Mucosa of descending colon (tissue), 3 donors: ENCODE measurements at regions not wholly inside any gene's neighbourhood (a gene's known extent, or its start where the extent isn't known, plus 50 kb on each side); places are given as distances from the start of the nearest gene placed in this dataset.

Experiments
- ATAC-seq: fragments of 200-7000 bp; cut with Tn5 transposase; one replicate; pipeline ENCODE4 v1.9.1; 2020; ENCODE audit warnings: mild to moderate bottlenecking, moderate library complexity
- DNase-seq, 3 donors: peaks; one replicate each; pipeline ENCODE4 v3.0.0-alpha.2; 2020
- H3K36me3 ChIP-seq: fragments of 200-600 bp; one replicate; pipeline ENCODE4 v1.8.0; 2021; ENCODE audit warnings: low read depth, mild to moderate bottlenecking
- H3K4me1 ChIP-seq: fragments of 200-600 bp; one replicate; pipeline ENCODE4 v1.8.0; 2021; ENCODE audit warnings: low read depth, mild to moderate bottlenecking
- H3K4me3 ChIP-seq: fragments of 200-600 bp; one replicate; pipeline ENCODE4 v1.8.0; 2021; ENCODE audit warnings: mild to moderate bottlenecking
- H3K9me3 ChIP-seq: fragments of 200-600 bp; one replicate; pipeline ENCODE4 v1.8.0; 2021; ENCODE audit warnings: mild to moderate bottlenecking
- intact Hi-C, 2 donors: fragments of 100-400 bp; cut with DNase I in 1 of 2; cut with micrococcal nuclease in 1 of 2; formaldehyde crosslinking; loops; one replicate each; pipeline versions ENCODE4 v1.11.0 to v1.11.1; 2022; cut with DNase I, micrococcal nuclease
- TF ChIP-seq, protein P1 (sequence below): fragments of 200-600 bp; IDR thresholded peaks from one replicate; pipeline ENCODE4 v1.8.0; 2022; ENCODE audit warnings: antibody characterized with exemption, mild to moderate bottlenecking
- donor health status: DM: no; HTN: no; CAD: no; lungs with moderate emphysema.
- donor health status: DM: no; HTN: no; CAD: no.
- donor health status: DM: no; HTN: yes; CAD: no.

DNA sequence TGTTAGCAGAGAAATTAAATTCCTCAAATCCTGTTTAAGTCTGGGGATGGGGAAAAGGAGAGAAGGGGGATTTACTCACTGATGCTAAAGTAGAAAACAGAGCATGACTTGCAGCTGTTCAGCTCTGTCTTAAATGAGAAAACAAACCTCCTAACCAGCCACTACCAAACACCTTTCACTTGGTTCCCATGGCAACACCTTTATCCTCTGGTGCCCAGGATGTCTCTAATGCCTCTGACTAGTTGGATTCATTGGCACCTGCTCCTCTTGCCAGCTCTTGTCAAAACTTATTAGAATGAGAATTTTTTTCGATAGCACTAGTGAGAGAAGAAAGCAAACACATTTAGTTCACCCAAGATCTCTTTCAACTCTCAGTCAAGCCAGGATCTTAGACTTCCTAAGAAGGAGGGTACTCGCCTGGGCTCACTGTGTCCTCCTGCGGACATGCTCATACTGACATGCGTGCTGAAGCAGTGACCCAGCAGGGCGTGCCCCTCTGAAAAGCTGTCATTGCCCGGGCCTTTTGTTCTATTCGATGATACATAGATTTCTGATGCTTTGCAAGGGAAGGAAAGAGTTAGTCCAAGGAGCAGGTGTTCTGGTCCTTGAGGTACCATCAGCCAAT, 656.0 kb upstream of the CELF4 start:
- intact Hi-C loops = no loop called here
- TF ChIP-seq, protein P1, sequence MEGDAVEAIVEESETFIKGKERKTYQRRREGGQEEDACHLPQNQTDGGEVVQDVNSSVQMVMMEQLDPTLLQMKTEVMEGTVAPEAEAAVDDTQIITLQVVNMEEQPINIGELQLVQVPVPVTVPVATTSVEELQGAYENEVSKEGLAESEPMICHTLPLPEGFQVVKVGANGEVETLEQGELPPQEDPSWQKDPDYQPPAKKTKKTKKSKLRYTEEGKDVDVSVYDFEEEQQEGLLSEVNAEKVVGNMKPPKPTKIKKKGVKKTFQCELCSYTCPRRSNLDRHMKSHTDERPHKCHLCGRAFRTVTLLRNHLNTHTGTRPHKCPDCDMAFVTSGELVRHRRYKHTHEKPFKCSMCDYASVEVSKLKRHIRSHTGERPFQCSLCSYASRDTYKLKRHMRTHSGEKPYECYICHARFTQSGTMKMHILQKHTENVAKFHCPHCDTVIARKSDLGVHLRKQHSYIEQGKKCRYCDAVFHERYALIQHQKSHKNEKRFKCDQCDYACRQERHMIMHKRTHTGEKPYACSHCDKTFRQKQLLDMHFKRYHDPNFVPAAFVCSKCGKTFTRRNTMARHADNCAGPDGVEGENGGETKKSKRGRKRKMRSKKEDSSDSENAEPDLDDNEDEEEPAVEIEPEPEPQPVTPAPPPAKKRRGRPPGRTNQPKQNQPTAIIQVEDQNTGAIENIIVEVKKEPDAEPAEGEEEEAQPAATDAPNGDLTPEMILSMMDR = no peak
- H3K4me1 ChIP-seq = no peaks in the 10 kb centered on the region
- DNase-seq = no peak
- H3K4me3 ChIP-seq = no peak overlapping the region
- peaks cover 40% of the 10 kb centered on the region for H3K9me3 ChIP-seq
- no peaks in the 10 kb centered on the region for H3K36me3 ChIP-seq
- ATAC-seq = no peak

DNA sequence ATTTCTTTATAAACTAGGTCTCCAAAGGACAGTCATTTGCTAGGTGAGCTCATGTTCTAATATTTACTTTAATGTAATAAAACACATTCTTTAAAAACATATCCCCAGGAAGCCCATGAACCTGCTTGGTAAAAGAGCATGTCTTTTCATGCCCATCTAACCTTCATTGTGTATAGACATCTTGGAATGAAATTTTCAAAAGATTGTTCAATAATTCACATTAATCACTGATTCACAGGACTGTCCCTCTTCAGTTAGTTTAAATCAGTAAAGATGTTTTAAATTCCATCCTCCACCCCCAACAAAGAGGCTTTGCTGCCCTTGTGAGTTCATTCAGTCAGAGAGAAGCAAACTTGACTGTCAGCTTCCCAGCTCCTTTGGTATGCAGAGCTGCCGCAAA, 633.4 kb upstream of the CELF4 start:
- ATAC-seq (no peak), DNase-seq (no peak)
- no peaks in the 10 kb centered on the region for H3K4me1 ChIP-seq
- H3K4me3 ChIP-seq = no peak overlapping the region
- TF ChIP-seq, protein P1 = no peak
- no peaks in the 10 kb centered on the region for H3K36me3 ChIP-seq
- intact Hi-C loops = no loop called here
- peaks cover 17% of the 10 kb centered on the region for H3K9me3 ChIP-seq

DNA sequence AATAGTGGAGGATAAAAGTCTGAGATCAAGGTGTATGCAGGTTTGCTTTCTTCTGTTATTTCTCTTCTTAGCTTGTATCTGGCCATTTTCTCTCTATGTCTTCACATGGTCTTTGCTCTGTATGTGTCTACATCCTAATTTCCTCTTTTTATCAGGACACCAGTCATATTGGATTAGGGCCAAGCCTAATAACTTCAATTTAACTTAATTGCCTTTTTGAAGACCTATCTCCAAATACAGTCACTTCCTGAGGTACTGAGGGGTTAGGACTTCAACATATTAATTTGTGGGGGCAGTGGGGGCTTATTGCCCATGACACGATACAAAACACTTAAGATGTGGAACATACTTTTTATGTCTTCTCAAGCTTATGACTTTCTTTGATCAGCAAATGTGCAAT, 632.9 kb upstream of the CELF4 start:
- intact Hi-C loops = no loop called here
- H3K36me3 ChIP-seq = no peaks in the 10 kb centered on the region
- peaks cover 13% of the 10 kb centered on the region for H3K9me3 ChIP-seq
- H3K4me3 ChIP-seq = no peak overlapping the region
- ATAC-seq = no peak
- TF ChIP-seq, protein P1 = no peak
- DNase-seq = no peak
- no peaks in the 10 kb centered on the region for H3K4me1 ChIP-seq

DNA sequence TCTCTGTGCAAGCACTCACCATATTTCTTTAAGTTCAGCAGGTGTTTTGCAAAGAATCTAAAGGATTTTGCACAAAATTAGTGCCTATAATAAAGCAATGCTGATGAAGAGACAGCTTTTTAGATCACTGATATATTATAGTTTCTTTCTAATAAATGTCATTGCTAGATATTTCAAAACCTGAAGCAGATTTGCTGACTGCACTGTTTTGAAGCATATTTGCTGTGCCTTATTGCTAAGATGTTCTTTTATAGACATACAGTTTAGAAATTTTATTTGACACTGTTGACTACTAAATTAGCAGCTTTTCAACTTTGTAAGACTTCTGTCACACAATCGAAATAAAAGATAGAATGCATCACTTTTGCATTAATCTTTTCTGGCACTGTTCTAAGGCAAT, 620.9 kb upstream of the CELF4 start:
- H3K9me3 ChIP-seq = peaks cover 50% of the 10 kb centered on the region
- no peak for ATAC-seq
- no peaks in the 10 kb centered on the region for H3K36me3 ChIP-seq
- no peaks in the 10 kb centered on the region for H3K4me1 ChIP-seq
- no peak overlapping the region for H3K4me3 ChIP-seq
- intact Hi-C loops = no loop called here
- TF ChIP-seq, protein P1 = no peak
- no peak for DNase-seq

DNA sequence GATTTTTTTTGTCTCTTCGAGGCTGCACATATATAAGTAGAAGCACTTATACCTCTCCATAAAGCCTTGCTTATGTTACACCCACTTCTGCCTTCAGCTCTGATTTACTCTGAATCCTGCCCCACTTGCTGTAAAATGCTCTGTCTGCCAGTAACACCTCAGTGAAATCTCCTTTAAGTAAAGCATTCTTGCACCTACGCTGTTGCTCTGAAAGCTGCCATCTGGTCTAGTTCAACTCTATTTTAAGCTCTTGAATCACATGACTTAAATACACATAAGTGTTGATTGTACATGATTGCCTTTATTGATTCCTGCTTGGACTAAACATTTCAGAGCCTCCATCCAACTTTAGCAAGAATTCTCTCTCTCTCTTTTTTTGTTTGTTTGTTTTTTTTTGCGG, 609.0 kb upstream of the CELF4 start:
- no peaks in the 10 kb centered on the region for H3K4me1 ChIP-seq
- TF ChIP-seq, protein P1 = no peak
- H3K9me3 ChIP-seq = peaks cover 14% of the 10 kb centered on the region
- H3K36me3 ChIP-seq = no peaks in the 10 kb centered on the region
- intact Hi-C loops = no loop called here
- ATAC-seq (no peak), DNase-seq (no peak)
- no peak overlapping the region for H3K4me3 ChIP-seq

DNA sequence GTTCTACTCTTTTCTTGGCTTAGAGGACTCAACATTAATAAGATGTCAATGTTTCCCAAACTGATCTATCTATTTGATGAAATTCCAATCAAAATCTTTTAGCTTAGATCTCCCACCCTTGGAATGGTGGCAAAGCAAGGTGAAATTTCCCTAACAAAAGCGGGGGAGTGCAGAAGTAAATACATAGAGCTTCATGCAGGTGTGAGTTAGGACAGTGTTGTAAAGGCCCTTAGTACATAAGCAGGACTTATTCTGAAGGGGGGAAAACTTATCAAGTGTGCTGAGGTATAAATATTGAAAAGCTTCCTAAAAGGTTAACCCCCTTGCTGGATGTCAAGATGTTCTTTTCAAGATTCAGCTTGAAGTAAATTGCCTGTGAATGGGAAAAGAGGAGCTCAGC, 608.6 kb upstream of the CELF4 start:
- TF ChIP-seq, protein P1 = no peak
- no peak overlapping the region for H3K4me3 ChIP-seq
- H3K9me3 ChIP-seq = peaks cover 14% of the 10 kb centered on the region
- H3K4me1 ChIP-seq = no peaks in the 10 kb centered on the region
- DNase-seq (no peak), ATAC-seq (no peak)
- H3K36me3 ChIP-seq = no peaks in the 10 kb centered on the region
- intact Hi-C loops = no loop called here
